Immature natural killer cell (primary cell): ENCODE measurements at regions not wholly inside any gene's neighbourhood (a gene's known extent, or its start where the extent isn't known, plus 50 kb on each side); places are given as distances from the start of the nearest gene placed in this dataset.
A peak's percentile ranks its signal among the peaks of the same experiment; 100 is the strongest.
"Not testable (repeated sequence)": the region's sequence is repeated elsewhere in the genome, so short reads cannot be mapped to it uniquely, and the experiment has no call there.

Source experiments
- DNase-seq, 3 donors: peaks; one replicate each; pipeline ENCODE4 v3.0.0; 2022; ENCODE audit warnings: mixed read lengths in 1 of 3
- H3K27ac Mint-ChIP-seq, 6 donors: one replicate each; pipeline ENCODE4 v1.8.0; 2020; ENCODE audit warnings: mixed read lengths in 6 of 6, mild to moderate bottlenecking in 5 of 6, inconsistent platforms in 4 of 6, moderate library complexity in 3 of 6
- H3K27me3 Mint-ChIP-seq, 3 donors: one replicate each; pipeline ENCODE4 v1.8.0; 2020 to 2021; ENCODE audit warnings: low read depth in 3 of 3, mild to moderate bottlenecking in 3 of 3, mixed read lengths in 3 of 3, moderate library complexity in 3 of 3, inconsistent platforms in 1 of 3
- H3K36me3 Mint-ChIP-seq, 3 donors: one replicate each; pipeline ENCODE4 v1.8.0; 2020; ENCODE audit warnings: mixed read lengths in 3 of 3, inconsistent platforms in 2 of 3, mild to moderate bottlenecking in 2 of 3
- H3K4me1 Mint-ChIP-seq, 2 donors: one replicate each; pipeline ENCODE4 v1.8.0; 2020; ENCODE audit warnings: inconsistent platforms in 2 of 2, mild to moderate bottlenecking in 2 of 2, mixed read lengths in 2 of 2, moderate library complexity in 1 of 2
- H3K4me3 Mint-ChIP-seq, 5 donors: one replicate each; pipeline ENCODE4 v1.8.0; 2020; ENCODE audit warnings: mild to moderate bottlenecking in 5 of 5, mixed read lengths in 5 of 5, inconsistent platforms in 3 of 5, moderate library complexity in 3 of 5
- H3K9me3 Mint-ChIP-seq, 6 donors: one replicate each; pipeline ENCODE4 v1.8.0; 2020; ENCODE audit warnings: mild to moderate bottlenecking in 6 of 6, mixed read lengths in 6 of 6, inconsistent platforms in 4 of 6, moderate library complexity in 3 of 6

- no peak overlapping the region for H3K4me3 Mint-ChIP-seq
- H3K27ac Mint-ChIP-seq, result peak overlapping the region in 3 of 6 donors; percentile 10 to 37 (median 17)
- H3K9me3 Mint-ChIP-seq, result peaks cover 5 to 16% (median 11%) of the 10 kb centered on the region in 6 donors
Observed at GRCh38 chr2:36197181-36197971, 158.2 kb upstream of the CRIM1 start.

GRCh38 chr2:36193680-36194079, 161.9 kb upstream of the CRIM1 start:
- H3K36me3 Mint-ChIP-seq, result no peaks in the 10 kb centered on the region
- peaks cover 0 to 6% (median 0%) of the 10 kb centered on the region in 6 donors for H3K9me3 Mint-ChIP-seq
- H3K4me1 Mint-ChIP-seq, result peaks cover 1 to 4% of the 10 kb centered on the region in 2 donors

More at GRCh38 chr2:36197181-36197971, 158.2 kb upstream of the CRIM1 start:
- Mint-ChIP-seq H3K36me3 (peaks cover 6 to 14% (median 13%) of the 10 kb centered on the region in 3 donors), H3K27me3 (peaks cover 3 to 5% (median 5%) of the 10 kb centered on the region in 3 donors), H3K4me1 (peaks cover 1 to 4% of the 10 kb centered on the region in 2 donors)
- DNase-seq, result no peak

GRCh38 chr2:36192983-36193382, 162.6 kb upstream of the CRIM1 start:
- no peak for DNase-seq
- H3K27me3 Mint-ChIP-seq, result peaks cover 3 to 7% (median 3%) of the 10 kb centered on the region in 3 donors
- H3K4me1 Mint-ChIP-seq, result peaks cover 1 to 4% of the 10 kb centered on the region in 2 donors
- peaks cover 0 to 6% (median 0%) of the 10 kb centered on the region in 6 donors for H3K9me3 Mint-ChIP-seq
- H3K36me3 Mint-ChIP-seq, result no peaks in the 10 kb centered on the region
- no peak overlapping the region for H3K4me3 Mint-ChIP-seq
- no peak overlapping the region for H3K27ac Mint-ChIP-seq

More at GRCh38 chr2:36193680-36194079, 161.9 kb upstream of the CRIM1 start:
- no peak for DNase-seq
- no peak overlapping the region for H3K4me3 Mint-ChIP-seq
- H3K27ac Mint-ChIP-seq, result no peak overlapping the region
- peaks cover 3 to 7% (median 3%) of the 10 kb centered on the region in 3 donors for H3K27me3 Mint-ChIP-seq

GRCh38 chr2:36190097-36190496, 165.5 kb upstream of the CRIM1 start:
- no peak for DNase-seq
- Mint-ChIP-seq H3K27me3 (peaks cover 3% of the 10 kb centered on the region in 3 donors), H3K27ac (no peak overlapping the region), H3K4me1 (no peaks in the 10 kb centered on the region), H3K9me3 (peaks cover 0 to 2% (median 0%) of the 10 kb centered on the region in 6 donors), H3K36me3 (no peaks in the 10 kb centered on the region), H3K4me3 (no peak overlapping the region)

GRCh38 chr2:36185624-36186023, 170.0 kb upstream of the CRIM1 start:
- Mint-ChIP-seq H3K4me3 (no peak overlapping the region), H3K27ac (no peak overlapping the region), H3K27me3 (peaks cover 0 to 3% (median 0%) of the 10 kb centered on the region in 3 donors), H3K4me1 (no peaks in the 10 kb centered on the region), H3K9me3 (peaks cover 0 to 2% (median 0%) of the 10 kb centered on the region in 6 donors), H3K36me3 (no peaks in the 10 kb centered on the region)
- DNase-seq, result no peak

- DNase-seq, result no peak
- H3K9me3 Mint-ChIP-seq, result peaks cover 0 to 2% (median 0%) of the 10 kb centered on the region in 6 donors
- peaks cover 0 to 3% (median 0%) of the 10 kb centered on the region in 3 donors for H3K27me3 Mint-ChIP-seq
- no peak overlapping the region for H3K27ac Mint-ChIP-seq
- H3K4me3 Mint-ChIP-seq, result no peak overlapping the region
- no peaks in the 10 kb centered on the region for H3K36me3 Mint-ChIP-seq
- H3K4me1 Mint-ChIP-seq, result no peaks in the 10 kb centered on the region
Observed at GRCh38 chr2:36184848-36185247, 170.7 kb upstream of the CRIM1 start.

GRCh38 chr2:36180789-36181482, 174.6 kb upstream of the CRIM1 start:
- not testable (repeated sequence) for DNase-seq, H3K4me1 Mint-ChIP-seq, H3K27me3 Mint-ChIP-seq, H3K27ac Mint-ChIP-seq, H3K4me3 Mint-ChIP-seq, H3K9me3 Mint-ChIP-seq, H3K36me3 Mint-ChIP-seq

- H3K9me3 Mint-ChIP-seq, H3K27ac Mint-ChIP-seq, H3K4me1 Mint-ChIP-seq, DNase-seq, H3K27me3 Mint-ChIP-seq, H3K36me3 Mint-ChIP-seq, H3K4me3 Mint-ChIP-seq: not testable (repeated sequence)
Observed at GRCh38 chr2:36180293-36180692, 175.3 kb upstream of the CRIM1 start.

- not testable (repeated sequence) for H3K27ac Mint-ChIP-seq, H3K36me3 Mint-ChIP-seq, DNase-seq, H3K9me3 Mint-ChIP-seq, H3K4me3 Mint-ChIP-seq, H3K27me3 Mint-ChIP-seq, H3K4me1 Mint-ChIP-seq
Observed at GRCh38 chr2:36179668-36180269, 175.8 kb upstream of the CRIM1 start.

GRCh38 chr2:36178384-36178783, 177.2 kb upstream of the CRIM1 start:
- no peak overlapping the region for H3K4me3 Mint-ChIP-seq
- H3K27me3 Mint-ChIP-seq, result peaks cover 0 to 1% (median 0%) of the 10 kb centered on the region in 3 donors
- DNase-seq, result no peak
- no peaks in the 10 kb centered on the region for H3K9me3 Mint-ChIP-seq
- no peaks in the 10 kb centered on the region for H3K36me3 Mint-ChIP-seq
- no peak overlapping the region for H3K27ac Mint-ChIP-seq
- no peaks in the 10 kb centered on the region for H3K4me1 Mint-ChIP-seq

- Mint-ChIP-seq H3K36me3 (peaks cover 0 to 3% (median 0%) of the 10 kb centered on the region in 3 donors), H3K9me3 (no peaks in the 10 kb centered on the region), H3K4me1 (no peaks in the 10 kb centered on the region), H3K4me3 (no peak overlapping the region), H3K27ac (no peak overlapping the region), H3K27me3 (peaks cover 0 to 3% (median 0%) of the 10 kb centered on the region in 3 donors)
- DNase-seq, result no peak
Observed at GRCh38 chr2:36177282-36177681, 178.3 kb upstream of the CRIM1 start.

- no peaks in the 10 kb centered on the region for H3K4me1 Mint-ChIP-seq
- H3K27me3 Mint-ChIP-seq, result peaks cover 0 to 5% (median 0%) of the 10 kb centered on the region in 3 donors
- H3K36me3 Mint-ChIP-seq, result peaks cover 0 to 3% (median 0%) of the 10 kb centered on the region in 3 donors
- H3K9me3 Mint-ChIP-seq, result peaks cover 0 to 1% (median 0%) of the 10 kb centered on the region in 6 donors
- H3K27ac Mint-ChIP-seq, result no peak overlapping the region
- H3K4me3 Mint-ChIP-seq, result no peak overlapping the region
- DNase-seq, result no peak
Observed at GRCh38 chr2:36174920-36175319, 180.7 kb upstream of the CRIM1 start.

GRCh38 chr2:36173760-36174404, 181.7 kb upstream of the CRIM1 start:
- peaks cover 0 to 3% (median 0%) of the 10 kb centered on the region in 3 donors for H3K36me3 Mint-ChIP-seq
- H3K4me1 Mint-ChIP-seq, result no peaks in the 10 kb centered on the region
- no peak overlapping the region for H3K27ac Mint-ChIP-seq
- no peak overlapping the region for H3K4me3 Mint-ChIP-seq
- no peak for DNase-seq
- H3K9me3 Mint-ChIP-seq, result peaks cover 0 to 1% (median 0%) of the 10 kb centered on the region in 6 donors
- H3K27me3 Mint-ChIP-seq, result peaks cover 0 to 6% (median 0%) of the 10 kb centered on the region in 3 donors
